ENCODE measurements at regions not wholly inside any gene's neighbourhood (a gene's known extent, or its start where the extent isn't known, plus 50 kb on each side); places are given as distances from the start of the nearest gene placed in this dataset.

GRCh38 chr9:89891591-89892304 lies 286.9 kb downstream of the GADD45G start:
- H3K4me1 ChIP-seq (ENCODE audit: control insufficient read depth, extremely low read depth, insufficient read depth, low read length) = no peaks in the 10 kb centered on the region
- dilution Hi-C loops (cut with MboI; ENCODE audit: extremely low pct_ligation_motif_present, low sequenced_read_pairs) = no loop called here
- H3K4me3 ChIP-seq (ENCODE audit: control insufficient read depth in 2 of 3, extremely low read depth in 1 of 3, insufficient read depth in 2 of 3, low read depth in 1 of 3, low read length in 3 of 3) = no peak overlapping the region
- no peak overlapping the region for H2AFZ ChIP-seq (ENCODE audit: control insufficient read depth, low read length)
- no peak for TF ChIP-seq EZH2 (IDR thresholded peaks at IDR 0.05; ENCODE audit: low read length)
- TF ChIP-seq, protein P1, sequence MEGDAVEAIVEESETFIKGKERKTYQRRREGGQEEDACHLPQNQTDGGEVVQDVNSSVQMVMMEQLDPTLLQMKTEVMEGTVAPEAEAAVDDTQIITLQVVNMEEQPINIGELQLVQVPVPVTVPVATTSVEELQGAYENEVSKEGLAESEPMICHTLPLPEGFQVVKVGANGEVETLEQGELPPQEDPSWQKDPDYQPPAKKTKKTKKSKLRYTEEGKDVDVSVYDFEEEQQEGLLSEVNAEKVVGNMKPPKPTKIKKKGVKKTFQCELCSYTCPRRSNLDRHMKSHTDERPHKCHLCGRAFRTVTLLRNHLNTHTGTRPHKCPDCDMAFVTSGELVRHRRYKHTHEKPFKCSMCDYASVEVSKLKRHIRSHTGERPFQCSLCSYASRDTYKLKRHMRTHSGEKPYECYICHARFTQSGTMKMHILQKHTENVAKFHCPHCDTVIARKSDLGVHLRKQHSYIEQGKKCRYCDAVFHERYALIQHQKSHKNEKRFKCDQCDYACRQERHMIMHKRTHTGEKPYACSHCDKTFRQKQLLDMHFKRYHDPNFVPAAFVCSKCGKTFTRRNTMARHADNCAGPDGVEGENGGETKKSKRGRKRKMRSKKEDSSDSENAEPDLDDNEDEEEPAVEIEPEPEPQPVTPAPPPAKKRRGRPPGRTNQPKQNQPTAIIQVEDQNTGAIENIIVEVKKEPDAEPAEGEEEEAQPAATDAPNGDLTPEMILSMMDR (optimal IDR thresholded peaks at IDR 0.05 in 1 of 3, IDR thresholded peaks at IDR 0.05 in 1 of 3, conservative IDR thresholded peaks at IDR 0.05 in 1 of 3; ENCODE audit: extremely low read depth in 1 of 3, insufficient read depth in 2 of 3, low read length in 3 of 3) = no peak
- H3K9me1 ChIP-seq (ENCODE audit: control insufficient read depth, extremely low read depth, insufficient read depth, low read length) = no peaks in the 10 kb centered on the region
- no peak overlapping the region for H3K9ac ChIP-seq (ENCODE audit: control insufficient read depth, extremely low read depth, insufficient read depth, low read length)
- no peak overlapping the region for H3K27ac ChIP-seq (ENCODE audit: control insufficient read depth, insufficient read depth, low read length)
- H3K36me3 ChIP-seq (ENCODE audit: control insufficient read depth in 2 of 2, extremely low read depth in 1 of 2, insufficient read depth in 2 of 2, low read length in 2 of 2) = no peaks in the 10 kb centered on the region
- H3K4me2 ChIP-seq (ENCODE audit: control insufficient read depth, extremely low read depth, insufficient read depth, low read depth, low read length) = no peak overlapping the region
- H3K79me2 ChIP-seq (ENCODE audit: control insufficient read depth, insufficient read depth, low read length) = no peaks in the 10 kb centered on the region
- no peaks in the 10 kb centered on the region for H3K27me3 ChIP-seq (ENCODE audit: control insufficient read depth, extremely low read depth, insufficient read depth, low read length)
- no peaks in the 10 kb centered on the region for H4K20me1 ChIP-seq (ENCODE audit: control insufficient read depth, extremely low read depth, insufficient read depth, low read length)
- FAIRE-seq (no peak), DNase-seq (ENCODE audit: low read depth, low spot score) (no peak)
- no peaks in the 10 kb centered on the region for H3K9me3 ChIP-seq (ENCODE audit: control insufficient read depth, low read depth, low read length)

DNA sequence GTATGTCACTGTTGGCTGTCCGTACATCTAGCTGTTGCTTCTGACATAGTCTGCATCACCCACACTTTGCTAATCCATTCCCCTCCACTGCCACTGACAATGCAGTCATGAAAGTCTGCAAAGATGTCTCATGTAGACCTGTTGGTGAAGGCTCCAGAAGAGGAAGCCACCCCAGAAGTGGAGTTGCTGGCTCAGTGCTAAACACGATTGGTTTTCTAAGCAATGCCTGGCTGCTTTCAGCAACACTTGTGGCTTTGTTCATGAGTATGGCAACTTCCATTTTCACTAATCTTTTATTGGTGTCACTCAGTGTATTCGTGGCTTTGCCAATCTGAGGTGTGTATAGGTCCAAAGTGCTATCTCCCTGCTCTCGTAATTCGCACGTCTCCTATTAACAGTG lies 288.1 kb downstream of the GADD45G start:
- no peak for TF ChIP-seq EZH2 (IDR thresholded peaks at IDR 0.05; ENCODE audit: low read length)
- TF ChIP-seq, protein P1 (optimal IDR thresholded peaks at IDR 0.05 in 1 of 3, IDR thresholded peaks at IDR 0.05 in 1 of 3, conservative IDR thresholded peaks at IDR 0.05 in 1 of 3; ENCODE audit: extremely low read depth in 1 of 3, insufficient read depth in 2 of 3, low read length in 3 of 3) = no peak
- FAIRE-seq (no peak), DNase-seq (ENCODE audit: low read depth, low spot score) (no peak)
- H3K9ac ChIP-seq (ENCODE audit: control insufficient read depth, extremely low read depth, insufficient read depth, low read length) = no peak overlapping the region
- no peaks in the 10 kb centered on the region for H3K9me3 ChIP-seq (ENCODE audit: control insufficient read depth, low read depth, low read length)
- no peak overlapping the region for H2AFZ ChIP-seq (ENCODE audit: control insufficient read depth, low read length)
- dilution Hi-C loops (cut with MboI; ENCODE audit: extremely low pct_ligation_motif_present, low sequenced_read_pairs) = no loop called here
- H4K20me1 ChIP-seq (ENCODE audit: control insufficient read depth, extremely low read depth, insufficient read depth, low read length) = no peaks in the 10 kb centered on the region
- no peaks in the 10 kb centered on the region for H3K36me3 ChIP-seq (ENCODE audit: control insufficient read depth in 2 of 2, extremely low read depth in 1 of 2, insufficient read depth in 2 of 2, low read length in 2 of 2)
- no peak overlapping the region for H3K4me2 ChIP-seq (ENCODE audit: control insufficient read depth, extremely low read depth, insufficient read depth, low read depth, low read length)
- H3K27ac ChIP-seq (ENCODE audit: control insufficient read depth, insufficient read depth, low read length) = no peak overlapping the region
- no peaks in the 10 kb centered on the region for H3K9me1 ChIP-seq (ENCODE audit: control insufficient read depth, extremely low read depth, insufficient read depth, low read length)
- H3K4me3 ChIP-seq (ENCODE audit: control insufficient read depth in 2 of 3, extremely low read depth in 1 of 3, insufficient read depth in 2 of 3, low read depth in 1 of 3, low read length in 3 of 3) = no peak overlapping the region
- H3K27me3 ChIP-seq (ENCODE audit: control insufficient read depth, extremely low read depth, insufficient read depth, low read length) = no peaks in the 10 kb centered on the region
- no peaks in the 10 kb centered on the region for H3K79me2 ChIP-seq (ENCODE audit: control insufficient read depth, insufficient read depth, low read length)
- H3K4me1 ChIP-seq (ENCODE audit: control insufficient read depth, extremely low read depth, insufficient read depth, low read length) = no peaks in the 10 kb centered on the region

Measured in keratinocyte (primary cell).